Breast epithelium (tissue), 3 donors: ENCODE measurements at regions not wholly inside any gene's neighbourhood (a gene's known extent, or its start where the extent isn't known, plus 50 kb on each side); places are given as distances from the start of the nearest gene placed in this dataset.

Source experiments
- POLR2AphosphoS5 ChIP-seq, 3 donors: sonication (generic); formaldehyde crosslinking; IDR thresholded peaks; one replicate each; pipeline ENCODE4 v1.6.1; 2017; ENCODE audit warnings: antibody characterized with exemption in 3 of 3
- TF ChIP-seq, protein P1 (sequence below), 3 donors: fragments of 450-650 bp; IDR thresholded peaks; one replicate each; pipeline ENCODE4 v1.5.1; 2016 to 2017; ENCODE audit warnings: antibody characterized with exemption in 3 of 3, mild to moderate bottlenecking in 3 of 3, moderate library complexity in 3 of 3

DNA sequence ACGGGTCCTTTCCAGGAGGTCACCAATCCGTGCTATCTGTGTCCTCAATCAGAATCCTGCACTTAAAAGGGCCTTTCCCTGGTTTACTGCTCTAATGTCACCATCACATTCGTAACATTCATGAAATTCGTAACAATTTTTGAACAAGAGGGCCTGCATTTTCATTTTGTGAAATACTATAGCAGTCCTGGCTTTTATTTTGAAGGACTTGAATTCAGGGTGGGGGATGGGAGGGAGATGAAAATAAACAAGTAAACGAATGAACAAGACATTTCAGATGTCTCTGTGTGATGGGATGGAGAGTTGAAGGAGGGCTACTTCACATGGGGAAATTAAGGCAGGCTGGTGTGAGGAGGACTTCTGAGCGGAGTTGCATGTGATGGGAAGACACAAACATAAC lies 281.0 kb downstream of the TSHZ3 start:
- TF ChIP-seq, protein P1, sequence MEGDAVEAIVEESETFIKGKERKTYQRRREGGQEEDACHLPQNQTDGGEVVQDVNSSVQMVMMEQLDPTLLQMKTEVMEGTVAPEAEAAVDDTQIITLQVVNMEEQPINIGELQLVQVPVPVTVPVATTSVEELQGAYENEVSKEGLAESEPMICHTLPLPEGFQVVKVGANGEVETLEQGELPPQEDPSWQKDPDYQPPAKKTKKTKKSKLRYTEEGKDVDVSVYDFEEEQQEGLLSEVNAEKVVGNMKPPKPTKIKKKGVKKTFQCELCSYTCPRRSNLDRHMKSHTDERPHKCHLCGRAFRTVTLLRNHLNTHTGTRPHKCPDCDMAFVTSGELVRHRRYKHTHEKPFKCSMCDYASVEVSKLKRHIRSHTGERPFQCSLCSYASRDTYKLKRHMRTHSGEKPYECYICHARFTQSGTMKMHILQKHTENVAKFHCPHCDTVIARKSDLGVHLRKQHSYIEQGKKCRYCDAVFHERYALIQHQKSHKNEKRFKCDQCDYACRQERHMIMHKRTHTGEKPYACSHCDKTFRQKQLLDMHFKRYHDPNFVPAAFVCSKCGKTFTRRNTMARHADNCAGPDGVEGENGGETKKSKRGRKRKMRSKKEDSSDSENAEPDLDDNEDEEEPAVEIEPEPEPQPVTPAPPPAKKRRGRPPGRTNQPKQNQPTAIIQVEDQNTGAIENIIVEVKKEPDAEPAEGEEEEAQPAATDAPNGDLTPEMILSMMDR (IDR thresholded peaks at IDR 0.05), result no peak
- TF ChIP-seq POLR2AphosphoS5 (IDR thresholded peaks at IDR 0.05), result no peak
